ACC112 (cell line): ENCODE measurements at regions not wholly inside any gene's neighbourhood (a gene's known extent, or its start where the extent isn't known, plus 50 kb on each side); places are given as distances from the start of the nearest gene placed in this dataset.

Experiments
- H2AFZ ChIP-seq: fragments of 200-600 bp; sonication (generic); one replicate; pipeline ENCODE4 v1.6.0; 2017; ENCODE audit warnings: antibody characterized with exemption, low read length; ENCODE audit not compliant: unreplicated experiment
- H3K27ac ChIP-seq: fragments of 200-600 bp; sonication (generic); 2 replicates; pipeline ENCODE4 v1.5.1; 2014; ENCODE audit warnings: low read depth, mild to moderate bottlenecking, antibody characterized with exemption, low read length, moderate library complexity
- H3K27me3 ChIP-seq: fragments of 200-600 bp; sonication (generic); 2 replicates; pipeline ENCODE4 v1.6.1; 2014; ENCODE audit warnings: mild to moderate bottlenecking, antibody characterized with exemption, low read length, moderate library complexity, mixed read lengths; ENCODE audit not compliant: insufficient read depth
- H3K36me3 ChIP-seq: fragments of 200-600 bp; sonication (generic); 2 replicates; pipeline ENCODE4 v1.6.1; 2016; ENCODE audit warnings: mild to moderate bottlenecking, antibody characterized with exemption, low read length, moderate library complexity, mixed read lengths; ENCODE audit not compliant: insufficient read depth
- H3K4me1 ChIP-seq: fragments of 200-600 bp; sonication (generic); one replicate; pipeline ENCODE4 v1.6.1; 2016; ENCODE audit warnings: low read length, mixed read lengths; ENCODE audit not compliant: insufficient read depth, unreplicated experiment, control insufficient read depth
- H3K4me3 ChIP-seq: fragments of 200-600 bp; sonication (generic); 2 replicates; pipeline ENCODE4 v1.5.1; 2014; ENCODE audit warnings: mild to moderate bottlenecking, low read depth, low read length
- H3K79me2 ChIP-seq: fragments of 200-600 bp; sonication (generic); one replicate; pipeline ENCODE4 v1.6.0; 2016; ENCODE audit warnings: low read length; ENCODE audit not compliant: control insufficient read depth, unreplicated experiment, insufficient read depth

DNA sequence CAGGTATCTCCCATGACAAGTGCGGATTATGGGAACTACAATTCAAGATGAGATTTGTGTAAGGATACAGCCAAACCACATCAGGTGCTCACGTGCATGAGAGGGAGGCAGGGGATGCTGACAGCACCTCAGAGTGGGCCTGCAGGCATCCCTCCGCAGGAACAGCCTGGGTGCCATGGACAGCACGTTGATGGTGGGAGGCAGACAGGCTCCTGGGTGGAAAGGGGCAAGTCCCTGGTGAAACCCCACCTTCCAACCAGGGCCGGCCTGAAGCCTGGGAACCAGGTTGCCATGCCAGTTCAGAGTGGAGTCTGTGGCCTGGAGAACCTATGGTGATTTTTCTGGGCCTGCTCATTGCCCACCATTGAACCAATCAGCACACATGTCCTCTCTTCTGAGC is 1469.6 kb downstream of the PCDH7 start:
- Histone ChIP-seq H3K4me3 (no peak overlapping the region), H3K27me3 (no peaks in the 10 kb centered on the region), H2AFZ (no peak overlapping the region), H3K36me3 (no peaks in the 10 kb centered on the region), H3K4me1 (no peaks in the 10 kb centered on the region), H3K27ac (no peak overlapping the region), H3K79me2 (no peaks in the 10 kb centered on the region)

DNA sequence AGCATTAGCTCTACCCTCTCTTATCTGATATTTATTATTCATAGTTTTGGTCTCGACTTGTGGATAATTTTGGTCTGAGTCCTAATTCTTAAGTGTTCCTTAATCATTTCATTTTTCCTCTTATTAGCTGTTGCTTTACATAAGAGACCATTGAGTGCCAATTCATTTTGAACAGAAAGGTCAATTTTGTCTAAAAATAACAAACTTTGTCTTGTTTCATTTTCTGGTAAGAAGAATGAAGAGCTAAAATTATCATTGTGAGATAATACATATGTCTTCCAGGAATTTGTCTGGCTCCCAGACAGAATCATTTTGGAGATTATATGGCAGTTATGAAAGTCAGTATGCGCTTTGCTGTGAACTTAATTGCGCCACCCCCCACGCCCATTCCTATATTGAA is 1471.8 kb downstream of the PCDH7 start:
- Histone ChIP-seq H3K4me3 (no peak overlapping the region), H3K4me1 (no peaks in the 10 kb centered on the region), H3K27me3 (no peaks in the 10 kb centered on the region), H2AFZ (no peak overlapping the region), H3K36me3 (no peaks in the 10 kb centered on the region), H3K27ac (no peak overlapping the region), H3K79me2 (no peaks in the 10 kb centered on the region)

DNA sequence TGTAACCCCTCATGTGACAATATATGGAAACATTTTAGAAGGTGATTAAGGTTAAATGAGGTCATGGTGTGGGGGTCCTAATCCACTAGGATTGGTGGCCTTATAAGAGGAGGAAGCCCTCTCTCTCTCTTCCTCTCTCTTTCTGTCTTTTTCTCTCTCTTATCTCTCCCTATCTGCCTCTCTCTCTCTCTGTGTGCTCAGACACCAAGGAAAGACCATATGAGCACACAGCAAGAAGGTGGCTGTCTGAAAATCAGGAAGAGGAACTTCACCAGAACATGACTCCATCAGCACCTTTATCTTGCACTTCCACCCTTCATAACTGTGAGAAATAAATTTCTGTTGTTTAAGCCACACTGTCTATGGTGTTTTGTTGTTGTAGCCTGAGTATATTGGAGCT is 1472.2 kb downstream of the PCDH7 start:
- no peak overlapping the region for H3K4me3 ChIP-seq
- H3K27me3 ChIP-seq: no peaks in the 10 kb centered on the region
- no peaks in the 10 kb centered on the region for H3K36me3 ChIP-seq
- H3K4me1 ChIP-seq: no peaks in the 10 kb centered on the region
- no peak overlapping the region for H3K27ac ChIP-seq
- H2AFZ ChIP-seq: no peak overlapping the region
- H3K79me2 ChIP-seq: no peaks in the 10 kb centered on the region

DNA sequence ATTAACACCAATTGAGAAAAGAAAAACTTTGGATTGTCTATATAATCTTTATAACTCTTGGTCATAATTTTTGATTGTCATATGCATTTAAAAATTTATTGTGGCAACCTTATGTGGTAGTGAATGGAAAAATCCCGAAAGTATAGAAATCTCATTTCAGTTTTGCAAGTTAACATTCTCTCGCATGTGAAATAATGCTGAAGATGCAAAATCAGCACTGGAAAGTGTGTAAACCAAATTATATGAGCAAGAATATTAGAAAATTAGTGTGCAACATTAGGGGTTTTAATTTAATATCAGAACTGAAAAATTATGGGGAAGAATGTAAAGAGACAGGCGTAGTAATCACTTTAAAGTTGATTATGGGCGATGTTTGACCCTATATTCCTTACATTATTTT is 1472.8 kb downstream of the PCDH7 start:
- no peaks in the 10 kb centered on the region for H3K79me2 ChIP-seq
- no peak overlapping the region for H2AFZ ChIP-seq
- no peak overlapping the region for H3K4me3 ChIP-seq
- no peak overlapping the region for H3K27ac ChIP-seq
- no peaks in the 10 kb centered on the region for H3K4me1 ChIP-seq
- H3K36me3 ChIP-seq: no peaks in the 10 kb centered on the region
- H3K27me3 ChIP-seq: no peaks in the 10 kb centered on the region

DNA sequence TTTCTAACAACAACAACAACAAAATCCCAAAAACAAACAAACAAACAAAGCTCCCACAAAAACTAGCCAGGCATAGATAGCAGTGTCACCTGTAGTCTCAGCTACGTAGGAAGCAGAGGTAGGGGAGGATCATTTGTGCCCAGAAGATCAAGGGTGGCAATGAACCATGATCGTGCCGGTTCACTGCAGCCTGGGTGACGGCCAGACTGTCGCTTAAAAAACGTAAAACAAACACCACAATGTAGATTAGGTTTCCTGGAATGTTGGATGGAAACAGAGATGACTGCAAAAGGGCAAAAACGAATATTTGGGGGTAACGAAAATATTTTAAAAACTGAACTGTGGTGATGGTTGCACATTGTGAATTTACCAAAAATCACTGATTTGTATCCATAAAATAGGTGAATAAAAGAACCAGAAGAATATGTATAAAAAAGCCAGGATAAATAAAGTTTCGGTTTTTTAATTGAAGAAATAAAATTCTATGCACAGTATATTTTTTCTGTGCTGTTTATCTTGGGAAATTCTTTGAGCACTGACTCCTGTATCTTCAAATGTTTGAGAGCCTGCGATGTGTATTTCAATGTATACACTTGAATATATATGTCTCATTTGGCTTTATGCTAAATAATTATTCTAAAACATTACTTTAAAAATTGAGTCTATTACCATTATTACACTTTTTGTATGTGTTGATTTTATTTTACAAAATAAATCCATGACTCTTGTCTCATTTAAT is 1477.0 kb downstream of the PCDH7 start:
- Histone ChIP-seq H3K27ac (no peak overlapping the region), H3K4me1 (no peaks in the 10 kb centered on the region), H2AFZ (no peak overlapping the region), H3K36me3 (no peaks in the 10 kb centered on the region), H3K27me3 (no peaks in the 10 kb centered on the region), H3K79me2 (no peaks in the 10 kb centered on the region), H3K4me3 (peak overlapping the region; percentile 9; the same call in 1 of the 2 replicates)

DNA sequence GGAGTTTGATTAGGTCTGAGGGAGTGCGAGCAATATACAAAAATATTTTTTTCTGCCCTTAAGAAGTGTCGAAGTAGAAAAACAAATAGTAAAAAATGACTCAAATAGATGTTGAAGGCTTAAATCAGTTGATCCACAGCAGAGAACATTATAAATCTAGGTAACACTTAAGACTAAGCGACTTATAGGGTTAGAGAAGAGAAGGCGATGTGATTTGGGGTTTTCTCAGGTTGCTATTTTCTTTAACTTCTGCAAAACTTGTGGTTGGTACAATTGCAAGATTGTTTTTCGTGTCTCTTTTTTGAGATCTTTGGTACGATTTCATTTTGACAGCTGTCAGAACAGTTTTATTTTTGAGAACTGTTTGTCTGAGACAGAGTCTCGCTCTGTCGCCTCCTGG is 1479.5 kb downstream of the PCDH7 start:
- H2AFZ ChIP-seq: no peak overlapping the region
- H3K27me3 ChIP-seq: no peaks in the 10 kb centered on the region
- no peak overlapping the region for H3K4me3 ChIP-seq
- no peaks in the 10 kb centered on the region for H3K79me2 ChIP-seq
- no peaks in the 10 kb centered on the region for H3K4me1 ChIP-seq
- H3K27ac ChIP-seq: no peak overlapping the region
- no peaks in the 10 kb centered on the region for H3K36me3 ChIP-seq

DNA sequence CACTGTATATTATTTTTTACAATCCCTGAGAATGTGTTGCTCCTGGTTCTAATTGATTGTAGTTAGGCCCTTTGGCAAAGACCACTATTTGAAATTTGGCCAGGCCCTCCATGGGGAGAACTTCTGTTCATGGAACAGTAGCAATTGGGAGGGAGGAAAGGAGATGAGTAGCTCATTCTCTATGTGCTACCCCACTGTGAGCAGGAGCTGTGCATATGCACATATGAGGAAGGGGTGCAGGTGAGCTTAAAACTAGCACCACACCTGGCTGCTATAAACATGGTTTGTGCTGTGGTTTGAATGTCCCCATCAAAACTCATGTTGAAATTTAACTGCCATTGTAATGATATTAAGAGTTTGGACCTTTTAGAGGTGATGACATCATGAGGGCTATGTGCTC is 1483.2 kb downstream of the PCDH7 start:
- no peak overlapping the region for H2AFZ ChIP-seq
- H3K4me1 ChIP-seq: no peaks in the 10 kb centered on the region

DNA sequence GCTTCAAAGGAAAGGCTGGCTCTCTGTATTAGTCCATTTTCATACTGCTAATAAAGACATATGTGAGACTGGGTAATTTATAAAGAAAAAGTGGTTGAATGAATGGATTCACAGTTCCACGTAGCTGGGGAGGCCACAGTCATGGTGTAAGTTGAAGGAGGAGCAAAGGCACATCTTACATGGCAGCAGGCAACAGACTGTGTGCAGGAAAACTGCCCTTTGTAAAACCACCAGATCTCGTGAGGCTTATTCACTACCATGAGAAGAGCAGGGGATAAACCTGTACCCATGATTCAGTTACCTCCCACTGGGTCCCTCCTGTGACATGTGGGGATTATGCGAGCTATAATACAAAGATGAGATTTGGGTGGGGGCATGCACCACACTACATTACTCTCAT is 1486.6 kb downstream of the PCDH7 start:
- Histone ChIP-seq H3K4me1 (no peaks in the 10 kb centered on the region), H3K27me3 (no peaks in the 10 kb centered on the region), H3K27ac (no peak overlapping the region), H3K79me2 (no peaks in the 10 kb centered on the region), H3K36me3 (no peaks in the 10 kb centered on the region), H3K4me3 (no peak overlapping the region), H2AFZ (no peak overlapping the region)

More for the DNA sequence above, 1483.2 kb downstream of the PCDH7 start:
- no peaks in the 10 kb centered on the region for H3K36me3 ChIP-seq
- H3K27me3 ChIP-seq: no peaks in the 10 kb centered on the region
- H3K27ac ChIP-seq: no peak overlapping the region
- H3K79me2 ChIP-seq: no peaks in the 10 kb centered on the region
- H3K4me3 ChIP-seq: no peak overlapping the region

DNA sequence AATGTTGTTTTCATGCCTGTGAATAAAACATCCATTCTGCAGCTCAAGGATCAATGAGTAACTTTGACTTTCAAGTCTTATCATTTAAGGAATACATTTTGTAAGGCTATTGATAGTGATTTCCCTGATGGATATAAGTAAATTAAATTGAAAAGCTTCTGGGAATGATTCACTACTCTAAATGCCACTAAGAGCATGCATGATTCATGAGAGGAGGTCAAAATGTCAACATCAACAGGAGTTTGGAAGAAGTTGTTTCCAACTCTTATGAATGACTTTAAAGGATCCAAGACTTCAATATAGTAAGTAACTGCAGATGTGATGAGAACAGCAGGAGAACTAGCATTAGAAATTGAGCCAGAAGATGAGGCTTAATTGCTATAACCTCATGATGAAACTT is 1487.3 kb downstream of the PCDH7 start:
- H3K27me3 ChIP-seq: no peaks in the 10 kb centered on the region
- H3K79me2 ChIP-seq: no peaks in the 10 kb centered on the region
- H3K27ac ChIP-seq: no peak overlapping the region
- H3K4me3 ChIP-seq: no peak overlapping the region
- no peaks in the 10 kb centered on the region for H3K36me3 ChIP-seq
- no peak overlapping the region for H2AFZ ChIP-seq
- H3K4me1 ChIP-seq: no peaks in the 10 kb centered on the region

DNA sequence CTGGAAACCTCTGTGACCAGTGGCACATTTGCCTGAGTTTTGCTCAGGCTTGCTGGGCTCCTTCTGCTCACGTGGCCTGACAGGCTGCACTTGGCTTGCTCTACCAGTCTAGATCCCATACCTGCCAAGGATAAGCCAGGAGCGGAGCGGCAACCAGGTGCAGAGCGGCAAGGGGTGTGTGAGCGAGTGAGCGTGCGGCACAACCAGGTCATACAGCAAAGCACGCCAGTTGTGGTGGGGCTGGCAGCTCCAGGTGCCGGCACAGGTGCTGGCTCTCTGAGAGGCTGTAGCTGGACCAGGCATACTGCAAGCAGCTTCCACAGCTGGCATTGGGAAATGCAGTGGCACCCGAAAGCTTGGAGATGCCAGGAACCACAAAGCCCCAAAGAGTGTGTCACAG is 1495.1 kb downstream of the PCDH7 start:
- no peak overlapping the region for H3K27ac ChIP-seq
- no peak overlapping the region for H2AFZ ChIP-seq
- no peaks in the 10 kb centered on the region for H3K79me2 ChIP-seq

DNA sequence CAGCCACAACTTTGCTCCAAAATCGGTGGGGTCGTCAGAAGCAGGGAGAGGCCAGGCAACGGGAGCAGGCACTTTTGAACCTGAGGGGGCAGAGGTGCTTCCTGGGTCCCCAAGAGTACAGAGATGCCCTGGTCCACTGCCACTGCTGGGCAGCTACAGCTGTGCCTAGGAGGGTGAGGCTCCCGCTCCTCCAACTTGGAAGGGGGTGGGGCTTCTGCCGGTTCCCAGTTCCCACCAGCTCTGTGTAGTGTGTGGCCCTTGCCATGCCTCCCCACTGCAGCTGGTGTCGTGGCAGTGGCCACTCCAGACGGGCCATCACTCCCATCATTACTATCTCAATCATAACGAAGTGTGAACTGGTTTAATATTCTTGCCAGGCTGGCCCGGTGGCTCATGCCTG is 1496.3 kb downstream of the PCDH7 start:
- no peak overlapping the region for H3K4me3 ChIP-seq
- H3K36me3 ChIP-seq: no peaks in the 10 kb centered on the region
- no peaks in the 10 kb centered on the region for H3K4me1 ChIP-seq
- H2AFZ ChIP-seq: no peak overlapping the region
- H3K27ac ChIP-seq: no peak overlapping the region
- no peaks in the 10 kb centered on the region for H3K79me2 ChIP-seq
- H3K27me3 ChIP-seq: no peaks in the 10 kb centered on the region

More for the DNA sequence above, 1495.1 kb downstream of the PCDH7 start:
- Histone ChIP-seq H3K27me3 (no peaks in the 10 kb centered on the region), H3K4me3 (no peak overlapping the region), H3K36me3 (no peaks in the 10 kb centered on the region), H3K4me1 (no peaks in the 10 kb centered on the region)
